Astrocyte of the spinal cord (primary cell): ENCODE measurements at regions not wholly inside any gene's neighbourhood (a gene's known extent, or its start where the extent isn't known, plus 50 kb on each side); places are given as distances from the start of the nearest gene placed in this dataset.

Experiments used
- DNase-seq: peaks from one replicate; pipeline ENCODE4 v3.0.0; 2011; ENCODE audit warnings: low read depth, low spot score
- H3K4me3 ChIP-seq: 2 replicates; pipeline ENCODE4 v1.5.1; 2011; ENCODE audit warnings: low read depth, mild to moderate bottlenecking, low read length, moderate library complexity
- in situ Hi-C: cut with HindIII; loops from 2 replicates; pipeline ENCODE4 v1.10.0; 2017; ENCODE audit warnings: low sequenced_read_pairs
- TF ChIP-seq, protein P1 (sequence below): IDR thresholded peaks from 2 replicates; pipeline ENCODE4 v1.5.1; 2012; ENCODE audit warnings: low read depth, mild to moderate bottlenecking, low read length, inconsistent platforms

DNA sequence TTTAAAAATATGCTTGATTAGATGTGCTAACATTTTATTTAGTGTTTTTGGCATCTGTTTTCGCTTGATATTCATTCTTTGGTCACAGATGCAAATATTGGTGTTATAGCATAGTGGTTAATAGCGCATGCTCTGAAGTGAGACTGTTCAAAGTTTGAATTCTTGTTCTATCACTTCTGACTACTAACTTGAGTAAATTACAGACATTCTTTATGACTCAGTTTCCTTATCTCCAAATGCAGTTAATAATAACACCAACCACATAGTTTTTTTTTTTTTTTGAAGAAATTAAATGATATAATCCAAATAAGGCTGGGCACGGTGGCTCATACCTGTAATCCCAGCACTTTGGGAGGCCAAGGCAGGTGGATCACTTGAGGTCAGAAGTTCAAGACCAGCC is 81.0 kb downstream of the TMX1 start:
- in situ Hi-C loops: no loop called here
- DNase-seq: no peak
- TF ChIP-seq, protein P1, sequence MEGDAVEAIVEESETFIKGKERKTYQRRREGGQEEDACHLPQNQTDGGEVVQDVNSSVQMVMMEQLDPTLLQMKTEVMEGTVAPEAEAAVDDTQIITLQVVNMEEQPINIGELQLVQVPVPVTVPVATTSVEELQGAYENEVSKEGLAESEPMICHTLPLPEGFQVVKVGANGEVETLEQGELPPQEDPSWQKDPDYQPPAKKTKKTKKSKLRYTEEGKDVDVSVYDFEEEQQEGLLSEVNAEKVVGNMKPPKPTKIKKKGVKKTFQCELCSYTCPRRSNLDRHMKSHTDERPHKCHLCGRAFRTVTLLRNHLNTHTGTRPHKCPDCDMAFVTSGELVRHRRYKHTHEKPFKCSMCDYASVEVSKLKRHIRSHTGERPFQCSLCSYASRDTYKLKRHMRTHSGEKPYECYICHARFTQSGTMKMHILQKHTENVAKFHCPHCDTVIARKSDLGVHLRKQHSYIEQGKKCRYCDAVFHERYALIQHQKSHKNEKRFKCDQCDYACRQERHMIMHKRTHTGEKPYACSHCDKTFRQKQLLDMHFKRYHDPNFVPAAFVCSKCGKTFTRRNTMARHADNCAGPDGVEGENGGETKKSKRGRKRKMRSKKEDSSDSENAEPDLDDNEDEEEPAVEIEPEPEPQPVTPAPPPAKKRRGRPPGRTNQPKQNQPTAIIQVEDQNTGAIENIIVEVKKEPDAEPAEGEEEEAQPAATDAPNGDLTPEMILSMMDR: no peak
- no peak overlapping the region for H3K4me3 ChIP-seq

GRCh38 chr14:51323492-51323891 is 83.4 kb downstream of the TMX1 start:
- in situ Hi-C loops: no loop called here
- DNase-seq: no peak
- H3K4me3 ChIP-seq: no peak overlapping the region
- TF ChIP-seq, protein P1: no peak

GRCh38 chr14:51327376-51327775 is 87.3 kb downstream of the TMX1 start:
- TF ChIP-seq, protein P1: no peak
- no peak for DNase-seq
- H3K4me3 ChIP-seq: no peak overlapping the region
- in situ Hi-C loops: no loop called here

- DNase-seq: peak; percentile 85
- in situ Hi-C loops: no loop called here
- TF ChIP-seq, protein P1: no peak
- H3K4me3 ChIP-seq: no peak overlapping the region
These were observed 88.2 kb downstream of the TMX1 start for GRCh38 chr14:51328064-51328771.

- TF ChIP-seq, protein P1: no peak
- in situ Hi-C loops: no loop called here
- no peak overlapping the region for H3K4me3 ChIP-seq
- DNase-seq: no peak
These were observed 88.8 kb downstream of the TMX1 start for GRCh38 chr14:51328772-51329353.

- TF ChIP-seq, protein P1: no peak
- no peak overlapping the region for H3K4me3 ChIP-seq
- in situ Hi-C loops: no loop called here
- DNase-seq: no peak
These were observed 91.7 kb downstream of the TMX1 start for GRCh38 chr14:51331486-51332367.
